ENCODE measurements at regions not wholly inside any gene's neighbourhood (a gene's known extent, or its start where the extent isn't known, plus 50 kb on each side); places are given as distances from the start of the nearest gene placed in this dataset.
A peak's percentile ranks its signal among the peaks of the same experiment; 100 is the strongest.

DNA sequence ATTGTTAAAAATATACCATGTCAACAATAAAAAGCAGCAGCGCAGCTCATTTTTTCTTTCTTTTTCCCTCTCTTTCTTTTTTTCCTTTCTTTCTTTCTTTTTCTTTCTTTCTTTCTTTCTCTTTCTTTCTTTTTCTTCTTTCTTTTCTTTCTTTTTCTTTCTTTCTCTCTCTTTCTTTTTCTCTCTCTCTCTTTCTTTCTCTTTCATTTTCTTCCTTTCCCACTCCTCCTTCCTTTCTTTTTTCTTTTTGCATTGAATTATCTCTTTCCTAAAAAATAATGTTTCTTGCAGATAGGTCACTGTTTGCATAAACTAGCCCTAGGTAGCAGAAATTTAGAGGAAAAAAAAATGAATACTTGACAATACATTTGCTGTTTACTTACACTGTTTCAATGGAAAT, 755.1 kb upstream of the COBL start:
- no peak for DNase-seq (ENCODE audit: low read depth in 2 of 2)

DNA sequence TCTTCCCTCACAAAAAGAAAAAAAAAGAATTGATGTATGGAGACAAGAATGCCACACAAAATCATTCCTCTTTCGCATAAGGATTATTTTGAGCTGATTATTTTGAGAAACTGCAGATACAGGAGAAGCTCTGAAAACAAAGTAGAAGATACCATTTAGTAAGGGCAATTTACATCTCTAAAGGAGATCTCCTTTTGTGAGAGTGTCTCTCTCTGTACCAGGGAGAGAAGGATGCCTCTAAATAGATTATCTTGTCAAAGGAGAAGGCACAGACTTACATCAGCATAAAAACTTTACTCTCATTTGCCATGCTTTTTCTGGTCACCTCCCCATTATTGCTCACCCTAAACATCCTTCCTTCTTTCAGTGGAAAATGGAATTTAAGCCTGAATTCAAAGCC, 747.9 kb upstream of the COBL start:
- DNase-seq (ENCODE audit: low read depth in 2 of 2), result no peak

DNA sequence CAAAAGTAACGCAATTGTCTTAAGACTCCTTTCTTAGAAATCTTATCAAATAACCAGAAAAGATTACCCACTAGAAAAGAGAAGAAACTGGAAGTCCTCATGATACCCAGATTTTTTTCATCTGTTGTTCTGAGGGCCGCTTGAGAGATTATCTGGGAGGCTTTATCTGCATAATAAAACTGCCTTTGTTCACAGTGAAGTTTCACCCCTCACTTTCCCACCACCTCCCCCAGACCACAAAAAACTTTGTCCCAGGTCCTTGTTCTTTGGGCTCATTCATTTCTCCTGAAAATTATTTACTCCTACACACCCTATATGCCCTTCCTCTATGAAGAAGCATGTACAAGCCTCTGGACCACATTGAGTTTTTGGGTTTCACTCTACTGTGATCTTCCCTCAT, 745.1 kb upstream of the COBL start:
- DNase-seq (ENCODE audit: low read depth in 2 of 2), result no peak

DNA sequence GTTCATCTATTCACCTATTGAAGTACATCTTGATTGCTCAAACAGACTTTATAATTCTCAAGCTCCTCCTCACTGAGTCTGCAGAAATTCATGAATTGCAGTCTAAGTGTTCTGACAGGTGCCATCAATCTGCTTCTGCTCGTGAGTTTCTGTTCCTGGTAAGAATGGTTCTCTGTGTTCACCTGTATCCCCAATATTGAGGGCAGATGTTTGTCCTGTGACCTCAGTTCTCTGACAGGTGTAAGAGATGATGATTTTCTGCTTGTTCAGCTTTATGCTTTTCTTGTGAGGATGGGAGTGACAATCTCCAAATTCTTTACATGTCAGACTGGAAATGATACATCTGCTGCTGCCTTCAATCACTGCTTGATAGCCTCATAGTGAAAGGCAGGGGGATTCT, 736.9 kb upstream of the COBL start:
- DNase-seq (ENCODE audit: low read depth in 2 of 2), result no peak

DNA sequence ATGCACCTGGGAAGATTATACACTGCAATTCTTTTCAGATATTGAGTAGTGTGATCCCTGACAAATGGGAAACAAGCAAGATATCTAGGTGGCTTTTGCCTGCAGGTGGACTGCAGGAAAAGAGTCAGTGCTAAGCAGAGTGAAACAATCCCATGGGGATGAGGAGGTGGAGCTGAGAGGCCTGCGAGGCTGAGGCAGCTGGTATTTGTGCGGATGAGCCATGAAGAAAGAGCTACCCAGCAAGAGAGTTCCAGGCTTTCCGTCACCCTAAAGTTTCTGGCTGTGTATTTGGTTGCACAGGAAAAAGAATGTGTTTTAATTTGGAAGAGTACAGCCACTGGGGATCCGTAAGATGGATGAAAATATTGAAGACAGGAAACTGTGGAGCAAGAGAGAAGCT, 714.1 kb upstream of the COBL start:
- DNase-seq (ENCODE audit: low read depth in 2 of 2), result no peak

DNA sequence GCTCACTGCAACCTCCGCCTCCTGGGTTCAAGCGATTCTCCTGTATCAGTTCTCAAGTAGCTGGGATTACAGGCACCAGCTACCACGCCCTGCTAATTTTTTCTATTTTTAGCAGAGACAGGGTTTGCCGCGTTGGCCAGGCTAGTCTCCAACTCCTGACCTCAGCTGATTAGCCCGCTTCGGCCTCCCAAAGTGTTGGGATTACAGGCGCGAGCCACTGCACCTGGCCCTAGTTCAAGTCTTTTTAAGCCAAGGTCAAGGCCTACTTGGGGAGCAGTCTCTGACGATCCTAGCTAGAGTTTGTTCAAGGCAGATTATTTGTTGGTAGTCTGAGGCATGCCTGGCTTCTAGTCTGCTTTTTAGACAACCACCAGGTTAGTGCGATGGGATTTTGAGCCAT, 709.5 kb upstream of the COBL start:
- DNase-seq (ENCODE audit: low read depth in 2 of 2), result no peak

DNA sequence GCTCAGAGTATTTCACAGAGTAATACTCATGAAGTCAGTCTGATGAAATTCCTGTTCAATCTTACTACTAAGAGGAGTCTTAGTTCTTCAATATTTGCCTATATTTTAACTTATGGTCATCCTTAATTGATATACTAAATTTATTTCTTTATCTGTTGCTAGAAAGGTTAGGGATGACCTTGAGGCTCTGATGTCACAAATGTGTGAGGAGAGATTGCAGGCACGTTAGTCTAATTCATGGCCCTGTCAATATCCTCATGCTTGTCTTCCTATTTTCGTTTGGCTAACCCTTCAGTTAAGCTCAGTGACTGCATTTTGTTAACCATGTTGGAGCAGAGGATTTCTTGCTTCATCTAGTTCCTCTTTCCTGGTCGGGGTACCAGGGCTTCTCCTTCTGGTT, 704.7 kb upstream of the COBL start:
- DNase-seq (ENCODE audit: low read depth in 2 of 2), result no peak

DNA sequence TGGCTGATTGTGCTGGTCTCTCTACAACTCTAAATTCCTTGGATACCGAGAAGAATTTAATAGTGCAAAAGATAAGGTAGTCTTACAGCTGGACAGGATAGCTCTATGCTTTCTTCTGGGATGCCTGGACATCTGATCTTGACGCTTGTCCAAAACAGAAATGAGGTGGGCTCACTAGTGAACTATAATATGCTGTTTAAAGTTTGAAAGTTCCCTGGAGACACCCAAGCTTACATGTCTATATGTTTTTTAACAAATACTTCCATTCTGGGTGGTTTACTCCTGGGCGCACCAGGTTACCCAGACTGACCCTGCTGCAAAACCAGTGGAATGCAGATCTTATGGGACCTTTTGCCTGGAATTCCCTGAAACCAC, 702.1 kb upstream of the COBL start:
- no peak for DNase-seq (ENCODE audit: low read depth in 2 of 2)

DNA sequence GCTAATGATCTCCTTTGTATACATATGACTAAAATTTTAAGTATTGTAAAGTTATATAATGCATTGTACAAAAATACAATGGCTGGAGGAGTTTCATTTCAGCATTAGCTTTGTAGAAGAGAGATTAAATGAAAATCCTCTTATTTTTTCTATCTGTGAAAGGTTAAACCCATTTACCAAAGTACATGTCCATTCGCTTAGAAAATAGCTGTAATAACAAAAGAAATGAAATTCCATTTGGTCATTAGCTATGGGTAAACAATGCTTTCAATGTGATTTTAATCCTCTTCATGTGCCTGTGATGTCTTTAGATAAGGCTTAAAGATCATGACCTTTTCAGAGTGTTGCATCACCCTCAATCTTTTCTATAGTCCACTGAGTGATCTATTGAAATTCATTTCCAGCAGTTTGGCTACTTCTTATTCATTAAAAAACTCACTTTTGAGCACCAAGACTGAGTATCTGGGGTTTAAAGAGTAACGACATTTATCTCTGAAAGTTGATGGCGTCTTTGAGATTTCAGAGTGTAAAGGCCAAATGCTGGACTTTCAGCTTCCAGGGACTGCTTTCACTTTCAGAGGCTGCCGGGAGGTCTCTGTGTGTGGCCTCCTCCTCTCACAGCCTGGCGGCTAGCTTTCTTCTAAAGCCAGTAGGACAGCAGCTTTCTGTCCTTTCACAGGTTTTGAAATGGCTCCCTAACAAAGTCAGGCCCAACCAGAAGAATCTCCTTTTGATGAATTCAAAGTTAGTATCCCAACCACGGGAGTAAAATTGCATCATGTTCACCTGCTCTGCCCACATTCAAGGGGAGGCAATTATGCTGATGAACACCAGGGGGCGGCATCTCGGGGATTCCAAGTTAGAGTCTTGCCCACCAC, 701.4 kb upstream of the COBL start:
- DNase-seq (ENCODE audit: low read depth in 2 of 2), result peak in 1 of 2 donors; percentile 11

DNA sequence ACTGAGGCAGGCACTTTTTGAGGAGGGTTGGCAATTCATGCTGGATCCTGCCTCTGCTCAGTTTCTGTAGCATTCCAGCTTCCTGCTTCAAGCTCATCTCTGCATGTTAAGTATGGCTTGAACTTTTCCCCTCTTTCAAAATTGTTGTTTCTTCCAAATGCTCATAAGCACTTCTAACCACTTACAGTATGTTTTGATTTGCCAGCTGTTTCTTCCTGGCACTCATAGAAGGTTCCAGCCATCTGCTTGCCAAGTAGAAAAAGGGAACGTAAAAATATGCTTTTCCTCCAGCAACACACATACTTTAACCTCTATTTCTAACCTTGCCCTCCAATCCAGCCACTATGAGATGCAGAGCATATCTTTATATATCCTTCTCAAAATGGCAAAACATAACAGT, 692.6 kb upstream of the COBL start:
- no peak for DNase-seq (ENCODE audit: low read depth in 2 of 2)

DNA sequence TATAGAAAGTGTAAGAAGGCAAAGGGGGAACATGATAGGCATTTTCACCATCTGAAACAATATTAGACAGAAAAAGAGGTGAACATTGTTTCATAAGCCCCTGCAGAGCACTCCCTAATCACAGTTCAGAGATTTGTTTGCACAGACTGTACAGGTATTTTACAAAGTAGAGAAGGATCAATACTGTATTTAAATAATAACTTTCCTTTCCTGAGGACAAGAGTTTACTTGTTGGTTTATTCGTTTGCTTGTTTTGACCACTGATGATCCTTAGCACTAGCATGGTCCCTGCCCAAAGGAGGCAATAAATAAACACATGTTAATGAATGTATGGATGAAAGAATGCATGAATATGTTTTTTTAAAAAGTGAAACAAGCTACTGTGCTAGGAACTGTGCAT, 690.1 kb upstream of the COBL start:
- DNase-seq (ENCODE audit: low read depth in 2 of 2), result no peak

DNA sequence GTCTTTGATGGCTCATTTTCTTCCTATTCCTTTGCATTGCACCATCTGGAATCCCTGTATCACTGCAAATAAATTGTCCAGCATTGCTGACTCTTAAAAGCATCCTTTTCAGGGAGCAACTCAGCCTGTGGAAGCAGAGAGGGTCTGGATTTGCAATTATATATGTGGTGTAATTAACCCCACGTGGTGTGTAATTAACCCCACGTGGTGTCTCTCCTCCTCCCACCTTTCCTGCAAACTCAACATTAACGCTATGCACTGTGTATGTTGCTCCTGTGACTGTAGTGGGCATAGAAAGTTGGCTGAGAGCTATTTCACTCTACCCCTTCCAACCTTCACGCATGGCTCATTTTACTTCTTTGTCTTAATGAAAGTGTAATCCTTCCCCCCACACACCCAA, 689.0 kb upstream of the COBL start:
- no peak for DNase-seq (ENCODE audit: low read depth in 2 of 2)

DNA sequence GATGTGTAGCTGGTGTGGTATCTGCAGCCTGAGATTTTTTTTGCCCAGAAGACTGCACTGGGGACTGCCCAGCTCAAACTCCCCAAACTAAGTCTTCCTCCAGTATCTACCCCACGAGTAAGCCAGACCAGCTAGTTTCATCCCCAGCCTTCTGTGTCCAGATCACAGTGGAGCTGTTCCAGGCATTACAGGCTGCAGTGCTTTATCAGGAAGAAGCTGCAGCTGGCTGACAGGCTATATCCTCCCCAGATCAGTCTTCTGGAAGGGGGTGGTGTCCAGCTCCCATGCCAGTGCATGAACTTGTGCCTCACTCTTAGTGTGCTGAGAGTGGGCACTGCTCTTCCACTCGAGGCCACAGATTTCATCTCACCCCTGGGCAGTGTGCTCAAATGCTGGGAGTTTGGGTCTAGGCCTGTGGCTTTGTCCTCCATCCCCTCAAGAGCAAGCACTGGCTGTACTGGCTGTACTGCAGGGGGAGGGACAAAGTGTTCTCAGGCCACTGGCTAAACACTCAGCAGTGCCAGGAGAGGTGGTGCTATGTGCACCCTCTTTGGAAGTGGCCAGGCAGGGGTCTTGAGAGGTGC, 679.1 kb upstream of the COBL start:
- DNase-seq (ENCODE audit: low read depth in 2 of 2), result no peak

DNA sequence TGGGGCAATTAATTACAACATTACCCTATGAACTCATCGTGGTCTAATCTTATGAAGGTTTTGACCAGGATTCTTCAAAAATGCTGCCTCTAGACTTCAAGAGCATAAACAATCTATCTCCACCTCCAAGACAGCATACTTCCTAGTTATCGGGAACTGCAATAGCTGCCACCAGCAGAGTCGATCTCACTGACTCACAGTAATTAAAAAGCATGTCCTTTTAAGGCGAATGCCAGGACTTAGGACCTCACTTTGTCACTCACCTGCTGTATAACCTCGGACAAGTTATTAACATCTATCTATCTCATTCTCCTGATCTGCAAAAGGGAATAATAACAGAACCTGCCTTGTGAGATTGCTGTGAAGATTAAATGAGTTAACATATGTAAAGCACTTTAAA, 666.0 kb upstream of the COBL start:
- DNase-seq (ENCODE audit: low read depth in 2 of 2), result no peak

DNA sequence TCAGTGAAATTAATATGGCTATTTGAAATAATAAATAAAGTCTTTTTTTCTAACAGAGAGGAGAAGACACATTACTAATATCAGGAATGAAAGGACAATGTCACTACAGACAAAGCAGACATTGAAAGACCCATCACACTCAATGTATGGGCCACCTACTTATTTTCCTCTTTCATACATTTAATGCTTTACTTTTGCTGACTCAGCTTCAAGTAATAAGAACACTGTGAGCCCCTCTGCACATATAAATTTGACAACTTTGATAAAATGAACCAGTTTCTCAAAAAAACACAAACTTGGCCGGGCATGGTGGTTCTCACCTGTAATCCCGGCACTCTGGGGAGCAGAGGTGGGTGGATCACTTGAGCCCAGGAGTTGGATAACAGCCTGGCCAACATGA, 664.2 kb upstream of the COBL start:
- no peak for DNase-seq (ENCODE audit: low read depth in 2 of 2)

DNA sequence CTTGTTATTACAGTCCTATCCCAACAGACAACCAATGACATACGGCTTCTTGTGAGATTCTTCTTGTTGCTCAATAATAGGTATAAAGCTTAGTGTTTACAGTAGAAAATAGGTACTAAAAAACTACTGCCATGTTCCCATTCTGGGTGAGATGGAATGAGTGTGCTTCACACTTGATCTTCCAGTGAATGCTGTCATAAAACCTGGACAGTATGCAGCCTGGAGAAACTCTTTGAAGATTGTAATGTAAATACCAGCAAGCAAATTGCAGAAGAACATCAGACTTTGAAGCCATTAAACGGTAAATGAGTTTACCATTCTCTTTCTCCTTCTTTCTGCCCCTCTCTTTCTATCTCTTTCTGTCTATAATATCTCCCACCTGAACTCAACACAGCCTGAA, 663.7 kb upstream of the COBL start:
- DNase-seq (ENCODE audit: low read depth in 2 of 2), result no peak

DNA sequence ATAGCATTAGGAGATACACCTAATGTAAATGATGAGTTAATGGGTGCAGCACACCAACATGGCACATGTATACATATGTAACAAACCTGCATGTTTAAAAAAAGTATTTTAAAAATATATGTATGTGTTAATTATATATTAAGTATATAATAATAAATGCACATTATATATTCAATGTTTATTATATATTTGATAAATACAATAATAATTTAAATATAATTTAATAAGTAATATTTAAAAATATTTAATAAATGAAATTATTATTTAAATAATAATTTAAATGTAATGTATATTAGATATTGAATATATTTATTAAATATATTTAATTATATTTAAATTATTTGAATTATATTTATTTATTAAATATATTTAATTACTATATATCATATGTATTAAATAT, 661.3 kb upstream of the COBL start:
- DNase-seq (ENCODE audit: low read depth in 2 of 2), result no peak

DNA sequence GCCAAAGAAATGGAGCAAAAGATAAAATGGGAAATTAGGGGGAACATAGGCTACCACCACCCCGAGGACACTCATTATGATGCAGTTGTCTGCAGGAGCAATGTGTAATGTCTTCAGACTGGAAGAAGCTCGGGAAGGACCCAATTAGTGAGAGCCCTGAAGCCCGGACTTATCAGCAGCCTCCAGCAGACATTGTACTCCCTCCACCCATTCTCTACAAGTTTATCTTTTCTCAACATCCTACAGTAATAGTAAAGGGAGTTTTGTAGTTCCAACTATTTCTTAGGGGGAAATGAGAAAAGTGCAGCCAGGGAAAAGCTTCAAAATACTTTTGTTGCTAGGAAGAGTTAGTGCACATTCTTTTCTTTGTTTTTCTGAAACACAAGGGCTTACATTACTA, 657.3 kb upstream of the COBL start:
- DNase-seq (ENCODE audit: low read depth in 2 of 2), result no peak

DNA sequence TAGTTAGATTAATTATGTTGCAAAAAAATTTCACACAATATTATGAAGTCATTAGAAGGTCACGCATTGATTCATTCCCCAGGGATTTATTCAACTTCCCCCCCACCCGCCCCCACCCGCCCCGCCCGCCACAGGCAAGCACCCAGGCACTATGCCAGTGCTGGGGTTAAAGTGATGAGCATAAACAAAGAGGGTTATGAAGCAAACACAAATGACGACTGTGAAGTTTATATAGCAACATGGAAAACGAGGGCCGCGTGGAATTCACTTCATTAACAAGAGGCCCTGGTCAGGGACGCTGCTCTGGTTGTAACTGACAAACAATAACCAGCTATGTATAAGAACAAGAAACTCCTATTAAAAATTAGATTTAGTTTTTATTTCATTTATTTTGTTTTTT, 656.5 kb upstream of the COBL start:
- DNase-seq (ENCODE audit: low read depth in 2 of 2), result no peak

DNA sequence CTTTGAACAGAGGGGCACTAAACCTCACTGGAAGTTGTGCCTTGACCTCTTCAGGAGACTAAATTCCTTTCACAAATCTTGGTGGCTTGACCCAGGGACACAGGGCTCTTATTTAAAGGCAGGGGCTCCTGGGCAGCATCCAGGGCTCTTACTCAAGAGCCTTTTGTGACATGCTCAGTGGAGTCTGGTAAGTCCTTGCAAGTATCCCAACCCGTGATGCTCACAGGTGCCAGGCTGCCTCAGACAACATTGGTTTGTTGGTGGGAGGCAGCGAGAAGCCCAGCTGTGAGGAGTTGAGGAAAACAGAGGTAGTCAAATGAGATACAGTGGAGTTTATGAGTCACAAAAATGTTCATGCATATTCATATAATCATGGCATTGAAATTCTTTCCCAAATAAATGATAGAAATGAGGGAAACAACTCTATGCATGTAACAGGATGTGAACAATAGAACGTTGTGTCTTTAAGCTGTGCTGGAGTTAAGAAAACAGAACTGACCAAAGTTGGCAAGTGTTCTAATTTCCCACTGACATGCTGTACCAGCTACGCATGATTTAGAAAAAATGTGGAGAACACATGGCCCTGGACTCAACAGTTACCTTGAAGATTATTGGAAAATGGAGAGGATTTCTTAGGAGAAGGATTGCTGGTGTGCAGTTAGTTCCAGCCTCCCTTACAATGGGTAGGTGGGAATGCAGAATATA, 654.5 kb upstream of the COBL start:
- DNase-seq (ENCODE audit: low read depth in 2 of 2), result no peak

DNA sequence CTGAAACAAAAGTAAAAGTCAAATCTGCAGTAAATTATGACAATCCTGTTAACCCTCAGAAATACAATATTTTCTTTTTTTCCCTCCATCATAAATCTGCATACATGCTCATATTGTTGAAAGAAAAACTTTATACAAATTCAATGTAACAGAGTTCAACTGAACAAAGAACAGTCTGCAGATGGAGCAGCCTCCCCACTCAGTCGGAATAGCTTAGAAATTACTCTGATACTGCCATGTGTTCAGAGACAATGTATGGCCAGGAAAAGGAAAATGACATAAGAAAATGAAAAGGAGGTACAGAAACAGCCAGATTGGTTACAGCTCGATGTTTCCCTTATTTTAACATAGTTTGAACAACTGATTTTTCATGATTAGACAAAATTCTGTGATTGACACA, 651.9 kb upstream of the COBL start:
- no peak for DNase-seq (ENCODE audit: low read depth in 2 of 2)

DNA sequence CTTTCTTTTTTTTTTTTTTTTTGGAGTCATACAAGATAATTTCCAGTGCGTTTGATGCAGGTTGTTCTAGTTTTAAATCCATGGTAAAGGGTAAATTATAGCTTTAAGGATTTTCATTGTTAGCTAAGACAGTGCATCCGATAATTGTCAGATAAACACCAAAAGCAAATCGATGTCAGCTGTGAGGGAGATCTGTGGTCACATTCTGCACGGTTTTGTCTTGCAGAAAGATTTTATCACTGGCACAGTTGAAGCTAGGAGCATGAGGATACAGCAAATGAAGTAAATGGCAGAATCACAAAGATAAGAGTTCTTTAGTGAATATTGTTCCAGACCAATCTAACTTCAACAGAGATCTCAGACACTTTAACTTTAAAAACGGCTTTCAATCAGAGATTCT, 648.8 kb upstream of the COBL start:
- DNase-seq (ENCODE audit: low read depth in 2 of 2), result no peak

DNA sequence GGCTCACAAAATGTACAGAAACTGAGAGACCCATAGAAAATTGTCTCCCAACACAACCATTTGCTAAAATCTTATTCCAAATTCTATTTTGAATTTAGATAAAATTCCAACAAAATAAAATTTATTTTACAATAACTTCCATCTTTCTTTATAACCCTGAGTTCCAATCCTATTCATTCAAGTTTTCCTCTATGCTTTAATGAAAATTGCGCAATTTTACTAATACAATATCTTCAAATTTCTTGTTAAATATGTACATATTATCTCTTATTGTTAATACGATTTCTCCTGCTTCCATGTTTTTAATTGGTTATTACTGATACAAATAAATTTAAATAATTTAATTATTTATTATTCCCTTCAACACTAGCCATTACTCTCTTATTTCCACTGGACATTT, 645.2 kb upstream of the COBL start:
- no peak for DNase-seq (ENCODE audit: low read depth in 2 of 2)
